Lower lobe of right lung (tissue), 2 donors: ENCODE measurements at regions not wholly inside any gene's neighbourhood (a gene's known extent, or its start where the extent isn't known, plus 50 kb on each side); places are given as distances from the start of the nearest gene placed in this dataset.

Source experiments
- ATAC-seq, 2 donors: fragments of 200-7000 bp; cut with Tn5 transposase; one replicate each; pipeline ENCODE4 v1.9.1; 2020 to 2022; ENCODE audit warnings: mild to moderate bottlenecking in 2 of 2, moderate library complexity in 2 of 2
- DNase-seq: peaks from one replicate; pipeline ENCODE4 v3.0.0-alpha.2; 2020
- H3K27ac ChIP-seq: fragments of 200-600 bp; one replicate; pipeline ENCODE4 v1.8.0; 2022
- H3K27me3 ChIP-seq: fragments of 200-600 bp; one replicate; pipeline ENCODE4 v1.8.0; 2022; ENCODE audit warnings: low read depth
- H3K36me3 ChIP-seq: fragments of 200-600 bp; one replicate; pipeline ENCODE4 v1.8.0; 2022; ENCODE audit warnings: mild to moderate bottlenecking
- H3K4me1 ChIP-seq: fragments of 200-600 bp; one replicate; pipeline ENCODE4 v1.8.0; 2022
- H3K4me3 ChIP-seq: fragments of 200-600 bp; one replicate; pipeline ENCODE4 v1.8.0; 2022; ENCODE audit warnings: mild to moderate bottlenecking
- H3K9me3 ChIP-seq: fragments of 200-600 bp; one replicate; pipeline ENCODE4 v1.8.0; 2022
- CTCF ChIP-seq: fragments of 200-600 bp; IDR thresholded peaks from one replicate; pipeline ENCODE4 v1.8.0; 2022; ENCODE audit warnings: antibody characterized with exemption, mild to moderate bottlenecking
- intact Hi-C: fragments of 100-400 bp; cut with DNase I; formaldehyde crosslinking; loops from one replicate; pipeline ENCODE4 v1.11.0; 2022
- donor health status: DM: no; HTN: yes; CAD: no; lungs with severe emphysema.

GRCh38 chr5:156170351-156170961 lies 156.5 kb upstream of the SGCD start:
- no peak for ATAC-seq
- Histone ChIP-seq H3K36me3 (no peaks in the 10 kb centered on the region), H3K4me3 (no peak overlapping the region), H3K27ac (no peak overlapping the region), H3K4me1 (no peaks in the 10 kb centered on the region), H3K9me3 (no peaks in the 10 kb centered on the region), H3K27me3 (no peaks in the 10 kb centered on the region)
- no peak for TF ChIP-seq CTCF
- intact Hi-C loops: no loop called here
- no peak for DNase-seq

- TF ChIP-seq CTCF: no peak
- Histone ChIP-seq H3K4me1 (no peaks in the 10 kb centered on the region), H3K36me3 (no peaks in the 10 kb centered on the region), H3K27ac (no peak overlapping the region), H3K27me3 (no peaks in the 10 kb centered on the region), H3K4me3 (no peak overlapping the region), H3K9me3 (no peaks in the 10 kb centered on the region)
- DNase-seq (no peak), ATAC-seq (no peak)
- intact Hi-C loops: no loop called here
These were observed 152.7 kb upstream of the SGCD start for GRCh38 chr5:156174225-156174624.

GRCh38 chr5:156178117-156178516 lies 148.8 kb upstream of the SGCD start:
- TF ChIP-seq CTCF: no peak

GRCh38 chr5:156181656-156182055 lies 145.3 kb upstream of the SGCD start:
- H3K4me3 ChIP-seq: no peak overlapping the region
- DNase-seq (no peak), ATAC-seq (no peak)
- H3K4me1 ChIP-seq: no peaks in the 10 kb centered on the region
- H3K36me3 ChIP-seq: no peaks in the 10 kb centered on the region
- no peak overlapping the region for H3K27ac ChIP-seq
- no peak for TF ChIP-seq CTCF
- H3K27me3 ChIP-seq: no peaks in the 10 kb centered on the region
- no peaks in the 10 kb centered on the region for H3K9me3 ChIP-seq
- intact Hi-C loops: no loop called here

More at GRCh38 chr5:156178117-156178516, 148.8 kb upstream of the SGCD start:
- Histone ChIP-seq H3K4me1 (no peaks in the 10 kb centered on the region), H3K36me3 (no peaks in the 10 kb centered on the region), H3K9me3 (no peaks in the 10 kb centered on the region), H3K27ac (no peak overlapping the region), H3K4me3 (no peak overlapping the region), H3K27me3 (no peaks in the 10 kb centered on the region)
- no peak for DNase-seq
- intact Hi-C loops: no loop called here
- no peak for ATAC-seq

- Histone ChIP-seq H3K27ac (no peak overlapping the region), H3K9me3 (no peaks in the 10 kb centered on the region), H3K4me1 (no peaks in the 10 kb centered on the region), H3K4me3 (no peak overlapping the region), H3K27me3 (no peaks in the 10 kb centered on the region), H3K36me3 (no peaks in the 10 kb centered on the region)
- no peak for ATAC-seq
- no peak for DNase-seq
- intact Hi-C loops: no loop called here
- TF ChIP-seq CTCF: no peak
These were observed 144.6 kb upstream of the SGCD start for GRCh38 chr5:156182174-156182967.
